ENCODE measurements at regions not wholly inside any gene's neighbourhood (a gene's known extent, or its start where the extent isn't known, plus 50 kb on each side); places are given as distances from the start of the nearest gene placed in this dataset.

DNA sequence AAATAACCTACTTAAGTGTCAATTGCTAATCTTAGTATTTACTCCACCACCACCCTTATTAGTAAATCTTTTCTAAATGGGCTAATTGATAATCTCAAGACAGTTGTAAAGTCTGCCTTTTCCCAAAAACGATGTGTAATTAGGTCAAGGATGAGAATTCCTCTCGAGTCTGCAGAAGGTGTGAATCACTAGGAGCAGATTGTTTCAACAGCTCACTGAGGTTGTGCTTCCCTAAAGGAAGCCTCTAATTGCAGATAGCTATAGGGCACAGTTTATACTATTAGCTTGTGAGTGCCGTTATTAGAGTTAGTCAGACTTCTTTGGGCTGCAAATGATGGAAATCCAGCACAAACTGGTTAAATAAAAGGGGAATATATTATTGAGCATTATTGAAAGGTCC lies 84.9 kb downstream of the C11orf91 start:
- TF ChIP-seq, protein P1, sequence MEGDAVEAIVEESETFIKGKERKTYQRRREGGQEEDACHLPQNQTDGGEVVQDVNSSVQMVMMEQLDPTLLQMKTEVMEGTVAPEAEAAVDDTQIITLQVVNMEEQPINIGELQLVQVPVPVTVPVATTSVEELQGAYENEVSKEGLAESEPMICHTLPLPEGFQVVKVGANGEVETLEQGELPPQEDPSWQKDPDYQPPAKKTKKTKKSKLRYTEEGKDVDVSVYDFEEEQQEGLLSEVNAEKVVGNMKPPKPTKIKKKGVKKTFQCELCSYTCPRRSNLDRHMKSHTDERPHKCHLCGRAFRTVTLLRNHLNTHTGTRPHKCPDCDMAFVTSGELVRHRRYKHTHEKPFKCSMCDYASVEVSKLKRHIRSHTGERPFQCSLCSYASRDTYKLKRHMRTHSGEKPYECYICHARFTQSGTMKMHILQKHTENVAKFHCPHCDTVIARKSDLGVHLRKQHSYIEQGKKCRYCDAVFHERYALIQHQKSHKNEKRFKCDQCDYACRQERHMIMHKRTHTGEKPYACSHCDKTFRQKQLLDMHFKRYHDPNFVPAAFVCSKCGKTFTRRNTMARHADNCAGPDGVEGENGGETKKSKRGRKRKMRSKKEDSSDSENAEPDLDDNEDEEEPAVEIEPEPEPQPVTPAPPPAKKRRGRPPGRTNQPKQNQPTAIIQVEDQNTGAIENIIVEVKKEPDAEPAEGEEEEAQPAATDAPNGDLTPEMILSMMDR (IDR thresholded peaks at IDR 0.05), result no peak
- TF ChIP-seq POLR2A (IDR thresholded peaks at IDR 0.05), result no peak
